ENCODE measurements at regions not wholly inside any gene's neighbourhood (a gene's known extent, or its start where the extent isn't known, plus 50 kb on each side); places are given as distances from the start of the nearest gene placed in this dataset.

DNA sequence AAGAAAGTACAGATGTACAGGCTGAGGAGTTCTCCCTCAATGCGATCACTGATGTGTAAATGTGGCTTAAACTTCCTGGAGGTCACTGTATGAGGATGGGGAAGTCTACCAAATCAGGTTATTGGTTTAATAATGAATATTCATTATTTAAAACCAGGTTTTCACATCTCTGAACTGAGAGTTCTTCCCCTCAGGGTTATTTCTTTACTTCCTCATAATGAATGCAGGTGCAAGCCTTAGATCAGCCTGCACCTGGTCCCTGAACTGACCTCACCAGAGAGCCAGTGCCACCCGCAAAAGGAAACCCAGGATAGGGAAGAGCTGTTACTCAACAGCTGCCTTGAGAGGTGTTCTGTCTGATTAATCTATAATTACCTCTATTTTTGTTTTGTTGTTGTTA, 369.0 kb downstream of the EPHA4 start:
- TF ChIP-seq POLR2AphosphoS5 (IDR thresholded peaks at IDR 0.05): no peak
- TF ChIP-seq, protein P1, sequence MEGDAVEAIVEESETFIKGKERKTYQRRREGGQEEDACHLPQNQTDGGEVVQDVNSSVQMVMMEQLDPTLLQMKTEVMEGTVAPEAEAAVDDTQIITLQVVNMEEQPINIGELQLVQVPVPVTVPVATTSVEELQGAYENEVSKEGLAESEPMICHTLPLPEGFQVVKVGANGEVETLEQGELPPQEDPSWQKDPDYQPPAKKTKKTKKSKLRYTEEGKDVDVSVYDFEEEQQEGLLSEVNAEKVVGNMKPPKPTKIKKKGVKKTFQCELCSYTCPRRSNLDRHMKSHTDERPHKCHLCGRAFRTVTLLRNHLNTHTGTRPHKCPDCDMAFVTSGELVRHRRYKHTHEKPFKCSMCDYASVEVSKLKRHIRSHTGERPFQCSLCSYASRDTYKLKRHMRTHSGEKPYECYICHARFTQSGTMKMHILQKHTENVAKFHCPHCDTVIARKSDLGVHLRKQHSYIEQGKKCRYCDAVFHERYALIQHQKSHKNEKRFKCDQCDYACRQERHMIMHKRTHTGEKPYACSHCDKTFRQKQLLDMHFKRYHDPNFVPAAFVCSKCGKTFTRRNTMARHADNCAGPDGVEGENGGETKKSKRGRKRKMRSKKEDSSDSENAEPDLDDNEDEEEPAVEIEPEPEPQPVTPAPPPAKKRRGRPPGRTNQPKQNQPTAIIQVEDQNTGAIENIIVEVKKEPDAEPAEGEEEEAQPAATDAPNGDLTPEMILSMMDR (IDR thresholded peaks at IDR 0.05): no peak
- TF ChIP-seq POLR2A (IDR thresholded peaks at IDR 0.05): no peak
- Histone ChIP-seq H3K27me3 (no peaks in the 10 kb centered on the region), H3K9me3 (no peaks in the 10 kb centered on the region)

DNA sequence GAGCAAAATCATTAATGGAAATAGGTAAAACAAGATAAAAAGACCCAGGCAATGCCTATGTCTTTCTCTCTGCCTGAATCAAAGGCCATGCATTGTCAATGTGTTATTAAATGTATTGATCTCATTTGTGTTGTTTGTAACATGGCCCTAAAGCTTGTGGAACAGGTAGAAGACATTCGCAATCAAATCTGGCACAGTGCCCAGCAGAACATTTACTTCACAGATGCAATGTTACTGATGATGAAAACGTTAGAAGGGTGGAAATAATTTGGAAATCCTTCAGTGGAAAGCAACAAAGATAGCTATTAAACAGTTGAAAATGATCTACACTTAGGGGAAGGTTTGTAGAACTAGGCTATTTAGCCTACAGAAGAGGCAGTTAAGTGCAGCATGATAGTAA, 368.2 kb downstream of the EPHA4 start:
- DNase-seq (ENCODE audit: low spot score in 2 of 2): no peak
- TF ChIP-seq POLR2AphosphoS5 (IDR thresholded peaks at IDR 0.05): no peak
- TF ChIP-seq POLR2A (IDR thresholded peaks at IDR 0.05): no peak
- H3K4me3 ChIP-seq: no peak overlapping the region
- no peak overlapping the region for H3K27ac ChIP-seq
- H3K36me3 ChIP-seq: no peaks in the 10 kb centered on the region
- no peaks in the 10 kb centered on the region for H3K27me3 ChIP-seq
- no peaks in the 10 kb centered on the region for H3K4me1 ChIP-seq
- intact Hi-C loops (cut with DNase I; ENCODE audit: low total_unique reads): no loop called here
- H3K9me3 ChIP-seq: no peaks in the 10 kb centered on the region

More for the DNA sequence above, 369.0 kb downstream of the EPHA4 start:
- intact Hi-C loops (cut with DNase I; ENCODE audit: low total_unique reads): no loop called here
- Histone ChIP-seq H3K4me1 (no peaks in the 10 kb centered on the region), H3K27ac (no peak overlapping the region), H3K36me3 (no peaks in the 10 kb centered on the region), H3K4me3 (no peak overlapping the region)
- no peak for DNase-seq (ENCODE audit: low spot score in 2 of 2)

DNA sequence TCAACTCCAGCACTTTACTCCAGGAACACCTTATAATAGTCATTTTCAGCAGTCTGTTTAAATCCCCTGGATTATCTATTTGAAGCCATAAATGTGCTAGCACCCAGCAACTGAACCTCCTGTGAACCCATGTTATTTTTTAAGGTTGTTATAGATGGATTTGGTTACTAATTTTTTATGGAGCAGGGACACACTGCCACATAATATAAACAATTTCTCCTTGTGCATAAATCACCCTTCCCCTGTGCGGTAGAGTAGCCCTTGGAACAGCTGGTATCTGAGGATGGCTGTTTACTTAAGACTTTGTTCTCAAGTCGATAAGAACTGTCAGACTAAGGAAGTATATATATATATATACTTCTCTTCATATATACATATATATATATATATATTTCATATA, 367.4 kb downstream of the EPHA4 start:
- TF ChIP-seq, protein P1 (IDR thresholded peaks at IDR 0.05): no peak
- TF ChIP-seq POLR2A (IDR thresholded peaks at IDR 0.05): no peak
- no peak for TF ChIP-seq POLR2AphosphoS5 (IDR thresholded peaks at IDR 0.05)
- intact Hi-C loops (cut with DNase I; ENCODE audit: low total_unique reads): no loop called here
- H3K4me3 ChIP-seq: no peak overlapping the region
- H3K36me3 ChIP-seq: no peaks in the 10 kb centered on the region
- H3K27ac ChIP-seq: no peak overlapping the region
- DNase-seq (ENCODE audit: low spot score in 2 of 2): no peak
- H3K4me1 ChIP-seq: no peaks in the 10 kb centered on the region
- no peaks in the 10 kb centered on the region for H3K9me3 ChIP-seq
- H3K27me3 ChIP-seq: no peaks in the 10 kb centered on the region

DNA sequence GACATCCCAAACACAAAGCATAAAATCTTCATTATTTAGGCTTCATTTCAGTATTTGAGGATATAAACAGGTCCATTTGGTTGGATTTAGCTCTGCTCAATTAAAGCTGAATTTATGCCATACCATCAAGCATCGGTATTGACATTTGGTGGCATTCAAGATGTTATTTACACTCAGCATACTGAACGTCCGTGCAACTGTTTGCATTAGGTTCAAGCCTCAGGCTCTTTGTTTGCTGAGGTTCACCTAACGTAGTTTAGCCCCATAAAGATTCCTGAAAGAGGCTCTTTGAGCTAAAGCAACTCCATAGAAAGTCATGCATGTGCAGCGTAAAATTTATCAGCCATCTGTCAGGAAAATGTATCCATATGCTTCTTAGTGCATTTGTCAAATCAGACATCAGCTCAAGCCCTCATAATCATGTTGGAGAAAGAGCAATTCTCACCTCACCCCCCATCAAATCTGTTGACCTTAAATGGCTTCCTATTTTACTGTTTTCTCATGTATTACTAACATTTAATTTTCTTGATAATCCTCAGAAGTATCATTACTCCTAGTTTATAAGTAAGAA, 366.9 kb downstream of the EPHA4 start:
- Histone ChIP-seq H3K27ac (no peak overlapping the region), H3K4me1 (no peaks in the 10 kb centered on the region), H3K4me3 (no peak overlapping the region), H3K36me3 (no peaks in the 10 kb centered on the region), H3K9me3 (no peaks in the 10 kb centered on the region), H3K27me3 (no peaks in the 10 kb centered on the region)
- intact Hi-C loops (cut with DNase I; ENCODE audit: low total_unique reads): no loop called here
- TF ChIP-seq, protein P1 (IDR thresholded peaks at IDR 0.05): no peak
- TF ChIP-seq POLR2AphosphoS5 (IDR thresholded peaks at IDR 0.05) (no peak), POLR2A (IDR thresholded peaks at IDR 0.05) (no peak)
- no peak for DNase-seq (ENCODE audit: low spot score in 2 of 2)

DNA sequence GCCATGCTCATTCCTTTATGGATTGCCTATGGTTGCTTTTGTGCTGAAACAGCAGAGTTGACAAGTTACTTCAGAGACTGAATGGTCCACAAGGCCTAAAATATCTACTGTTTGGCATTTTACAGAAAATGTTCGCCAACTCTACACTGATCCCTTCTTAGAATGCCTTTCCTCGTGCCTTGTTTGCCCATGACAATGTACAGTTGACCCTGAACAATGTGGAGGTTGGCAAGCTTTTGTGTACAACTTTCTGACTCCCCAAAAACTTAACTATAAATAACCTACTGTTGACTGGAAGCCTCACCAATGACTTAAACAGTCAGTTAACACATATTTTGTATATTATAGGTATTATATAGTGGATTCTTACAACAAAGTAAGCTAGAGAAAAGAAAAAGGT, 361.4 kb downstream of the EPHA4 start:
- TF ChIP-seq, protein P1 (IDR thresholded peaks at IDR 0.05): no peak
- TF ChIP-seq POLR2A (IDR thresholded peaks at IDR 0.05) (no peak), POLR2AphosphoS5 (IDR thresholded peaks at IDR 0.05) (no peak)
- no peak for DNase-seq (ENCODE audit: low spot score in 2 of 2)
- Histone ChIP-seq H3K4me1 (no peaks in the 10 kb centered on the region), H3K4me3 (no peak overlapping the region), H3K27me3 (no peaks in the 10 kb centered on the region), H3K36me3 (no peaks in the 10 kb centered on the region), H3K9me3 (no peaks in the 10 kb centered on the region), H3K27ac (no peak overlapping the region)
- intact Hi-C loops (cut with DNase I; ENCODE audit: low total_unique reads): no loop called here

DNA sequence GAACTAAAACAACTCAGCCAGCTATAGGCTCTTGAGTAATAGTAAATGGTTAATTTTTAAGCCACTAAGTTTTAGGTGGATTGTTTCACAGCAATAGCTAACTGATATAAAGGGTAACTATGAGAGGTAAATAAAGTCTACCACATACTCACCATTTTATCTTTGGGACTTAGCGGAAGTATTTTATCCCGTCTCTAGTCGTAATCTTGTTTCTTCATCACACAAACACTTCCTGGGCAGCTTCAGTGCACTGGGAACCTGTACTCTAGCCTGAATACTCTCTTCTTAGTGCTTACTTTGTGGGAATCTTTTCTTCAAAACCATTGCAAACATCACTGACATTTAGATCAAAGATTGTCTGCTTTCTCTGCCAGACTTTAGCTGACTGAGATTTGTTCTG, 360.5 kb downstream of the EPHA4 start:
- Histone ChIP-seq H3K4me1 (no peaks in the 10 kb centered on the region), H3K4me3 (no peak overlapping the region), H3K36me3 (no peaks in the 10 kb centered on the region), H3K27ac (no peak overlapping the region), H3K9me3 (no peaks in the 10 kb centered on the region), H3K27me3 (no peaks in the 10 kb centered on the region)
- no peak for TF ChIP-seq POLR2AphosphoS5 (IDR thresholded peaks at IDR 0.05)
- no peak for TF ChIP-seq POLR2A (IDR thresholded peaks at IDR 0.05)
- TF ChIP-seq, protein P1 (IDR thresholded peaks at IDR 0.05): no peak
- no peak for DNase-seq (ENCODE audit: low spot score in 2 of 2)
- intact Hi-C loops (cut with DNase I; ENCODE audit: low total_unique reads): no loop called here

Measured in breast epithelium (tissue), 4 donors.